Calu3 (cell line): ENCODE measurements at regions not wholly inside any gene's neighbourhood (a gene's known extent, or its start where the extent isn't known, plus 50 kb on each side); places are given as distances from the start of the nearest gene placed in this dataset.

Source experiments
- BruUV-seq: library from RNA; stranded (reverse); fragments of 400-500 nt; replicated peaks from 2 replicates; lab custom pipeline; 2021; lab: Mats Ljungman, UMichigan
- CTCF ChIA-PET: fragments of 300-600 bp; sonication (Branson Sonifier 250); formaldehyde crosslinking; loops from one replicate; lab custom pipeline; 2022; ENCODE audit warnings: antibody characterized with exemption; lab: Charles Lee
- DNase-seq: peaks from one replicate; pipeline ENCODE4 v3.0.0; 2022
- H3K27ac Mint-ChIP-seq: one replicate; pipeline ENCODE4 v1.8.0; 2022; ENCODE audit warnings: mixed read lengths; ENCODE audit not compliant: unreplicated experiment
- H3K27me3 Mint-ChIP-seq: one replicate; pipeline ENCODE4 v1.8.0; 2022; ENCODE audit warnings: mixed read lengths; ENCODE audit not compliant: unreplicated experiment
- H3K36me3 Mint-ChIP-seq: one replicate; pipeline ENCODE4 v1.8.0; 2022; ENCODE audit warnings: mild to moderate bottlenecking, moderate library complexity, mixed read lengths; ENCODE audit not compliant: insufficient read depth, unreplicated experiment
- H3K4me1 Mint-ChIP-seq: one replicate; pipeline ENCODE4 v1.8.0; 2022; ENCODE audit warnings: mild to moderate bottlenecking, low read depth, mixed read lengths; ENCODE audit not compliant: unreplicated experiment
- H3K4me3 Mint-ChIP-seq: one replicate; pipeline ENCODE4 v1.8.0; 2022; ENCODE audit warnings: mild to moderate bottlenecking, low read depth, moderate library complexity, mixed read lengths; ENCODE audit not compliant: unreplicated experiment
- H3K9me3 Mint-ChIP-seq: one replicate; pipeline ENCODE4 v1.8.0; 2022; ENCODE audit warnings: low read depth, mixed read lengths; ENCODE audit not compliant: unreplicated experiment
- intact Hi-C: fragments of 100-400 bp; cut with micrococcal nuclease; formaldehyde crosslinking; loops from one replicate; pipeline ENCODE4 v1.10.0; 2022; ENCODE audit not compliant: unreplicated experiment
- TF ChIP-seq, protein P1 (sequence below): fragments of 200-600 bp; IDR thresholded peaks from one replicate; pipeline ENCODE4 v1.8.0; 2022; ENCODE audit warnings: antibody characterized with exemption; ENCODE audit not compliant: unreplicated experiment

DNA sequence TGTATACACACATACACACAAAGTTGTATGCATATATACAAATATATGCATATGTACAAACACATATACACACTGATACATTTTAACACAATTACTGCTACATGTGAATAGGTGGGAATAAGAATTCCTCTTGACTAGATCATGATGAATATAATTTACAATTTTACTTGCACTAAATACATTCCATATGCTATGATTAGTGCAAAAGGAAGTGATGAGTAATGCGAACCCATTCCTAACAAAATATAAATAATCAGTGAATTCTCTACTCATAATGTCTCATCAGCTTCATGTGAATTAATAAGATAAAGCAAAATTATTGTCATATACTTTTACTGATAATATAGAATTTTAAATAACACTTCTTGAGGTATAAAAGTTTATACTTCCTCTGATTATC lies 1077.3 kb upstream of the PCDH10 start:
- no peak overlapping the region for H3K27ac Mint-ChIP-seq
- H3K4me3 Mint-ChIP-seq = no peak overlapping the region
- CTCF ChIA-PET = no interaction called here
- H3K36me3 Mint-ChIP-seq = no peaks in the 10 kb centered on the region
- no TSS peak for BruUV-seq
- TF ChIP-seq, protein P1, sequence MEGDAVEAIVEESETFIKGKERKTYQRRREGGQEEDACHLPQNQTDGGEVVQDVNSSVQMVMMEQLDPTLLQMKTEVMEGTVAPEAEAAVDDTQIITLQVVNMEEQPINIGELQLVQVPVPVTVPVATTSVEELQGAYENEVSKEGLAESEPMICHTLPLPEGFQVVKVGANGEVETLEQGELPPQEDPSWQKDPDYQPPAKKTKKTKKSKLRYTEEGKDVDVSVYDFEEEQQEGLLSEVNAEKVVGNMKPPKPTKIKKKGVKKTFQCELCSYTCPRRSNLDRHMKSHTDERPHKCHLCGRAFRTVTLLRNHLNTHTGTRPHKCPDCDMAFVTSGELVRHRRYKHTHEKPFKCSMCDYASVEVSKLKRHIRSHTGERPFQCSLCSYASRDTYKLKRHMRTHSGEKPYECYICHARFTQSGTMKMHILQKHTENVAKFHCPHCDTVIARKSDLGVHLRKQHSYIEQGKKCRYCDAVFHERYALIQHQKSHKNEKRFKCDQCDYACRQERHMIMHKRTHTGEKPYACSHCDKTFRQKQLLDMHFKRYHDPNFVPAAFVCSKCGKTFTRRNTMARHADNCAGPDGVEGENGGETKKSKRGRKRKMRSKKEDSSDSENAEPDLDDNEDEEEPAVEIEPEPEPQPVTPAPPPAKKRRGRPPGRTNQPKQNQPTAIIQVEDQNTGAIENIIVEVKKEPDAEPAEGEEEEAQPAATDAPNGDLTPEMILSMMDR = no peak
- no peaks in the 10 kb centered on the region for H3K9me3 Mint-ChIP-seq
- no peaks in the 10 kb centered on the region for H3K27me3 Mint-ChIP-seq
- H3K4me1 Mint-ChIP-seq = no peaks in the 10 kb centered on the region
- intact Hi-C loops = no loop called here
- no peak for DNase-seq

DNA sequence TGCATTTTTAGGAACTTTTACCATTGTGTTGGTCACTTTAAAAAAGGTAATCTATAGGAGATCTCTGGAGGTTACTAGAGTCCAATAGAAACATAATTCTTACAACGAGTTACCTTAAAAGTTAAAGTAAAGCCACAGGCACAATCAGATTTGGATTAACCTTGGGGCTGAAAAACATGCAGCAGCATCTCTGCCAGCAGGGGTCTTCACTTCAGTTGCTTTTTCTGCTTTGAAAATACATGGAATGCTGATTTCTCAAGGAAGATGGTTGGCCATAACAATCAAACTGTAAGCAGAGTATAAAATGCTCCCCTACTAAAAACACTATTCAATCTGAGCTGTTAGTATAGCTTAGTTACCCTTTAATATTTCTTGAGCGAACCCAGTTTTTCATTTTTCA lies 1072.3 kb upstream of the PCDH10 start:
- Mint-ChIP-seq H3K27ac (no peak overlapping the region), H3K4me3 (no peak overlapping the region), H3K36me3 (no peaks in the 10 kb centered on the region), H3K4me1 (peaks cover 12% of the 10 kb centered on the region), H3K9me3 (peaks cover 3% of the 10 kb centered on the region), H3K27me3 (no peaks in the 10 kb centered on the region)
- DNase-seq = no peak
- TF ChIP-seq, protein P1 = no peak
- CTCF ChIA-PET = no interaction called here
- intact Hi-C loops = no loop called here
- BruUV-seq = no TSS peak

- Mint-ChIP-seq H3K4me3 (no peak overlapping the region), H3K36me3 (no peaks in the 10 kb centered on the region), H3K27me3 (no peaks in the 10 kb centered on the region), H3K27ac (no peak overlapping the region), H3K4me1 (peaks cover 12% of the 10 kb centered on the region), H3K9me3 (peaks cover 3% of the 10 kb centered on the region)
- no TSS peak for BruUV-seq
- intact Hi-C loops = no loop called here
- CTCF ChIA-PET = no interaction called here
- TF ChIP-seq, protein P1 = no peak
- DNase-seq = no peak
Measured at GRCh38 chr4:132085105-132085504, 1064.0 kb upstream of the PCDH10 start.

DNA sequence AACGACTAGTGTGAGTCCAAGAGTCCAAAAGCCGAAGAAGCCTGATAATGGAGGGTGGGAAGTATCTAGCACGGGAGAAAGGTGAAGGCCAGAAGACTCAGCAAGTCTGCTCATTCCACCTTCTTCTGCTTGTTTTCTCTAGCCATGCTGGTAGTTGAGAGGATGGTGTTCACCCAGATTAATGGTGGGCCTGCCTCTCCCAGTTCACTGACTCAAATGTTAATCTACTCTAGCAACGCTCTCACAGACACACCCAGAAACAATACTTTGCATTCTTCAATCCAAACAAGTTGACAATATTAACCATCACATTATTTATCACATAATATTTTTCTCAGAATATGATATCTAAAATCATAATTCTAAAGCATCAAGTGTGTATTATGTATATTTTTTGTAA lies 1055.1 kb upstream of the PCDH10 start:
- H3K27ac Mint-ChIP-seq = no peak overlapping the region
- no TSS peak for BruUV-seq

More for the DNA sequence above, 1055.1 kb upstream of the PCDH10 start:
- Mint-ChIP-seq H3K4me3 (no peak overlapping the region), H3K36me3 (no peaks in the 10 kb centered on the region), H3K9me3 (no peaks in the 10 kb centered on the region), H3K27me3 (no peaks in the 10 kb centered on the region), H3K4me1 (no peaks in the 10 kb centered on the region)
- intact Hi-C loops = no loop called here
- TF ChIP-seq, protein P1 = no peak
- CTCF ChIA-PET = no interaction called here
- no peak for DNase-seq
